HG02678 (cell line): ENCODE measurements at regions not wholly inside any gene's neighbourhood (a gene's known extent, or its start where the extent isn't known, plus 50 kb on each side); places are given as distances from the start of the nearest gene placed in this dataset.
"Not testable (repeated sequence)": the region's sequence is repeated elsewhere in the genome, so short reads cannot be mapped to it uniquely, and the experiment has no call there.

ENCODE experiments used
- ATAC-seq: cut with Tn5 transposase; IDR thresholded peaks from one replicate; pipeline ENCODE4 v1.9.1; 2021; ENCODE audit warnings: mild to moderate bottlenecking, moderate library complexity; ENCODE audit not compliant: unreplicated experiment

DNA sequence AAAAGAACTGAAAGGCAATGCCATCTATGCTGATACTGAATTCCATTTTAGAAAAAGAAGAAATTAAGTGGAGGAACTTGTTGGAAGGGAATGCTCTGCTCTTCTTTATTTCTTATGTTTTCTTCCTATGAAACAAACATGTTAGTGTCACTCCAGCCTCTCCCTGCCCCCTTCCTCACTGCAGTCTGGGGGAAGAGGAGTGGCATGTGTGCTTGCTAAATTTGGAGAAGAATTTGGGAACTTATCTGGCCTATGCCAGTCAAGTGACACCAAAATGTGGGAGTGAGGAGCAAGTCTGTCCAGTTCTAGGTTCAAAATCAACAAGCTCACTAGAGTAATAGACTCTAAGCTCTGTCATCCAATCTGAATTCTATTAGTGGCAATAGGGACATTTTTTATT, 214.6 kb downstream of the RBM26 start:
- ATAC-seq = no peak

DNA sequence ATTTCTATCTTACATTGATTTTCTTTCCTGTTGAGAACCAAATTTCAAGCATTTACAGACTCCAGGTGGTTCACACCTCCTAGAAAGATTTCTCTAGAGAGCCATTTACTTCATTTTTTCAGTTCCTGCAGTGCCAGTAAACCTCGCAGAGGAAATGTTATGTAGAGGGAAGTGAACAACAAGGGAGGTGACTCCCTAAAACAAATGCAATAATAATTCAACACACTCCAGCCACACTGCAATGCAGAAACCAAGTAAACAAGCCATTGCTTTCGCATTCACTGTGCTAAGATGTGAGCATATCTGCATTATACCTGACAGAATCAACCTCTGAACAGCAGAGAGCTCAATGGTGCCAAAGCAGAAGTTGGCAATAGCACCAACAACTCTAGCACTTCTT, 215.1 kb downstream of the RBM26 start:
- peak; percentile 33 for ATAC-seq

DNA sequence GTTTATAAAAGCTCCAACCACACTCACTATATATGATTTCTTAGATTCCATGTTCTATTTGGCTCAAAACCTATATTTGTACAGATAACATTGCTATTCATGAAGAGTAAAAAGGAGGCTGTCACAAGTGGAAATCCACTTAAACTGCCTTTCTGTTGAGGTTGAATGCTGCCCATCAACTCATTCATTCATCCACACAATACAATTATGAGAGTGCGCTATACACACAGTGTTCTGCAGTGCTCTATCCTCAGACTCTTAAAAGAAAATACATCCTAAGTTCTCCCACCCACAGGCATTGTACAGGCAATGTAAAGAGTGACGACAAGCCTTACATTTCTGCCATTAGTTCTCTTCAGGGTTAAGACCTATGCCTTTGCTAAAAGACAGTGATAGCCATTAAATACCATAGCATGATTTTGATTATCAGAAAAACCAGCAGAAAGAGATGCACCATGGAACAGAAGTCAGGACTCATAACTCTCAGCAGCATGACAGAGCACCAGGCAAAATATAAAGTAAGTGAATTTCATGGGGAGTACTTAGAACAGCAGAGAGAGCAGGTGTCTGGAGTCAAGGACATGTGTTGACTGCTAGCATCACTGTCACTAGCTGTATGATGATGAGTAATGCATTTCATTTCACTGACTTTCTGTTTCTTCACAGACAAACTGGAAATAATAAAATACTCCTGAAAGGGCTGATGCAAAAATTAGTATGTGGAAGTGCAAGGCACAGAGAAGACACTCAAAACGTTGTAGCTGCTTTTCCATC, 218.0 kb downstream of the RBM26 start:
- ATAC-seq = no peak

- no peak for ATAC-seq
Measured at GRCh38 chr13:79185580-79185979, 220.5 kb downstream of the RBM26 start.

GRCh38 chr13:79183231-79183630, 222.8 kb downstream of the RBM26 start:
- ATAC-seq = no peak

DNA sequence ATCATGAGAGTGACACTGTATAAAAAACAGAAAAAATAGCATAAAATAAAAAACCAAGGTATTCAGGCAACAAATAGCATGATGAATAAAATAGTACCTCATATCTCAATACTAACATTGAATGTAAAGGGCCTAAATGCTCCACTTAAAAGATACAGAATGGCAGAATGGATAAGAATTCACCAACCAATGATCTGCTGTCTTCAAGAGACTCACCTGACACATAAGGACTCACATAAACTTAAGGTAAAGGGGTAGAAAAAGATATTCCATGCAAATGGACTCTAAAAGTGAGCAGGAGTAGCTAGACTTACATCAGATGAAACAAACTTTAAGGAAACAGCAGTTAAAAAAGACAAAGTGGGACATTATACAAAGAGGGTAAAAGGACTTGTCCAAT, 232.4 kb downstream of the RBM26 start:
- not testable (repeated sequence) for ATAC-seq

- not testable (repeated sequence) for ATAC-seq
Measured at GRCh38 chr13:79172924-79173323, 233.1 kb downstream of the RBM26 start.

DNA sequence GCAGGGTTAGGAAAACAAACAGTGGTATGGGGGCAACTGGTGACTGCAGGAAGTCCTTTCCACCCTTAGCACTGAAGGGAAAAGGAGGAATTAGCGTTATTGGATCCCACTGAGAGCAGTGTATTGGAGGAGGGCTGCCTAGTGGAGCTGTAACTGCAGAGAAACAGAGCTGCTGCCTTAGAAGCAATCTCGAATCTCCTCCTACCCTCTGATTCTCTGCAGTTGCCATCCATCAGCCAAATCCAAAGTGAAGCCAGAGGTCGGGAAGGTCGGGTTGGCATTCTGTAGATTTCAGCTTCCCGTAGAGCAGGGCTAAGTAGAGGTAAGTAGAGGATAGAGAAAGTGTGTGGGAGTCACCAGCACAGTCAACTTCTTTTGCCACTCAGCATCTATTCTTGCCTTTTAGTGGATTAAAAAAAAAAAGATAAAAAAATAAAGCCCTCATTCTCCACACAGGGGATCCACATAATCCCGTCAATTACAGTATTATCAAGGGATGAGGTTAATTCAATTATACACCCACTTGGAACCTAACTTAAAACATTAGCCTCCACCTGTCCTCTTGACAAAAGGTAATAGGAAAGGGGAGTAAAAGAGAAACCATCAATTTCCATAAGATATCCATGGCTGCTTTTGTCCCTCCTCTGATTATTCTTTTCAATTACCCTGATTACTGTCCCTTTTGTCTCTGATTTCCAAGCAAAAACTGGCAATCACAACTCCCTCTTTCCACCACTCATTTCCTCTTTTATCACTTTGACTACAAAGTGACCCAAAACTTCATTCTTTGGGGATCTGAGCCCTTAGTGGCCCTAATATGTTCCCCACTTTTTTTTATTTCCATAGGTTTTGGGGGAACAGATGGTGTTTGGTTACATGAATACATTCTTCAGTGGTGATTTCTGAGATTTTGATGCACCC, 234.7 kb downstream of the RBM26 start:
- no peak for ATAC-seq

GRCh38 chr13:79160818-79161217, 245.2 kb downstream of the RBM26 start:
- ATAC-seq = no peak

- no peak for ATAC-seq
Measured at GRCh38 chr13:79155883-79156282, 250.2 kb downstream of the RBM26 start.

DNA sequence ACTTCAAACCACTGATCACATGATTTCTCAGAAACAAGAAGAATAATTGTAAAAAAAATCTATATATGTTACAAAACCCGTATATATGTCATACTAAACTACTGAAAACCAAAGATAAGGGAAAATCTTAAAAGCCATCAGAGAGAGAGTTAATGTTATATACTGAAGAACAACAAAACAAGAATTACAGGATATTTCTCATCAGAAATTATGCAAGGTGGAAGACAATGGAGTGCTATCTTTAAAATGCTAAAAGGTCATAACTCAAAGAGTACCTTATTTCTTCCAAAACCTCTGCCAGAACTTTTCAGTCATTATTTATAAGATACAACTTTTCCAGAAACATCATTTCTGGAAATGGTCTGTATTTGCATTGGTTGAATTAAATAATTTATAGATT, 256.8 kb downstream of the RBM26 start:
- no peak for ATAC-seq

GRCh38 chr13:79141082-79141481, 265.0 kb downstream of the RBM26 start:
- no peak for ATAC-seq

- no peak for ATAC-seq
Measured at GRCh38 chr13:79128158-79128557, 277.9 kb downstream of the RBM26 start.

GRCh38 chr13:79126706-79127105, 279.3 kb downstream of the RBM26 start:
- no peak for ATAC-seq

- no peak for ATAC-seq
Measured at GRCh38 chr13:79124183-79124582, 281.9 kb downstream of the RBM26 start.

GRCh38 chr13:79121286-79121685, 284.8 kb downstream of the RBM26 start:
- no peak for ATAC-seq

DNA sequence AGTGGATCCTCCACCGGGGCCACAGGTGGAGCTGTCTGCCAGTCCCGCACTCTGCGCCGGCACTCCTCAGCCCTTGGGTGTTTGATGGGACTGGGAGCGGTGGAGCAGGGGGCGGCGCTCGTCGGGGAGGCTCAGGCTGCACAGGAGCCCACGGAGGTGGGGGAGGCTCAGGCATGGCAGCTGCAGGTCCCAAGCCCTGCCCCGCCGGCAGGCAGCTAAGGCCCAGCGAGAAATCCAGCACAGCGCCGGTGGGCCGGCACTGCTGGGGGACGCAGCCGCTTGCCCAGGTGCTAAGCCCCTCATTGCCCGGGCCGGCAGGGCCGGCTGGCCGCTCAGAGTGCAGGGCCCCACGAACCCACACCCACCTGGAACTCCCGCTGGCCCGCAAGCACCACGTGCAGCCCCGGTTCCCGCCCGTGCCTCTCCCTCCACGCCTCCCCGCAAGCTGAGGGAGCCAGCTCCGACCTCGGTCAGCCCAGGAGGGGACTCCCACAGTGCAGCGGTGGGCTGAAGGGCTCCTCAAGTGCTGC, 286.4 kb downstream of the RBM26 start:
- ATAC-seq = no peak

DNA sequence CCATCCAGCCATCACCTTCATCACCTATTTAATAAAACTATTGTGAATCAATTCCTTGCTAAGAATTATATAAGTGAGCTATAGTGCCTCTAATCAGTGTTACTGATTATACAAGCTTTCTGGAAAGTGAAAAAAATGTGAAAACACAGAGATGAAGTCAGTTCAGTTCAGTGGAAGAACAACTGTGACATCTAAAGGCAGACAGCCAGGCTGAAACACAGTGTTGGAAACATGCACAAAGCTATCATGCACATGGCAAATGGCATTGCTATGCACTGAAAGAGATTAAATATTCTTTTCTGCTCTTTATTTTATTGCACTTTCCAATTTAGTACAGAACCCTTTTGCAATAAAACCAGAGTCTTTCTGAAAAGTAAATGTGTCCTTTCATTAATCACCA, 294.0 kb downstream of the RBM26 start:
- no peak for ATAC-seq

DNA sequence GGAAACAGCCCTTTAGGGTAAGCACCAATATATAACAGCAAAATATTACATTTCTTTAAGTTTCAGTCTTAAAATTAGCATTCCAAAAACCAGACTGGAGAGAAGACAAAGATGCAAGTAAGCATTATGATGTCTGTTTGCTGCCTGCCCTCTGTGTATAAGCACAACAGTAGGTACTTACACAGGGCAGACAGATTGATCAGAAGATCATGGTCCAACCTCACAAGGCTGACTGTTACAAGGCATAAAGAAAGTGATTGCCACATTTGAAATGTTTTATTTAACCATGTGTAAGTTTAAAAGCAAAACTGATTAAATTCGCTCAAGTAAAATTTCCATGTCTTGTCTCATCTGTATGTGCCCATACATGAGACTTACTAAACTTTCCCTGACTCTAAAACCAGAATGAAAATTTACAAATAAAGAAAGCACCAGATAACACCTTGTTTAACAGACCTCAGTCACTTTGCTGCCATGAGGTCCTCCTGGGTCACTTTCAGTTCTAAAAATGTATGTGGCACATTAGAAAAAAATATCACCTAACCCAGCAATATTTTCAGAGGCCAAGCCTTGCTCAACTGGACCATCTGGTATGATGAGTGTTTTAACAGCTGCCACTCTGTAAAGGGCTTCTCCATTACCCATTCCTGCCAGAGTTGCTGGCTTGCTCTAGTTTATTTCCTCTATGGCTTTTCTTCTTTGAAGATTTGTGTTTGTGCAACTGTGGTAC, 297.0 kb downstream of the RBM26 start:
- ATAC-seq = peak; percentile 79

DNA sequence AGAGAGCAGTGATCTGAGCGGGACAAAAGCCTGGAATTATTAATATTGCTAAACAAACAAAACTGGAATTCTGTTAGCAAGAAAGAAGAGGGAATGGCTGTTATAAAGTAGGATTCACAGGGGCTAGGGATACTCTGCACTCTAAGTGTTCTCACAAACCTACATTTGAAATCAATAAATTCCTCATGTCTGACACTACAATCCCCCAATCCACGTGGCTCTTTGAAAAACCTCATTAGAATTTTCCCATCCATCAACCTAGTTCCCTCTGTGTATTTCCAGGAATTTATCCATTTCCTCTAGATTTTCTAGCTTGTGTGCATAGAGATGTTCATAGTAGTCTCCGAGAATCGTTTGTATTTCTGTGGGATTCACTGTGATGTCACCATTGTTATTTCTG, 307.5 kb downstream of the RBM26 start:
- no peak for ATAC-seq

DNA sequence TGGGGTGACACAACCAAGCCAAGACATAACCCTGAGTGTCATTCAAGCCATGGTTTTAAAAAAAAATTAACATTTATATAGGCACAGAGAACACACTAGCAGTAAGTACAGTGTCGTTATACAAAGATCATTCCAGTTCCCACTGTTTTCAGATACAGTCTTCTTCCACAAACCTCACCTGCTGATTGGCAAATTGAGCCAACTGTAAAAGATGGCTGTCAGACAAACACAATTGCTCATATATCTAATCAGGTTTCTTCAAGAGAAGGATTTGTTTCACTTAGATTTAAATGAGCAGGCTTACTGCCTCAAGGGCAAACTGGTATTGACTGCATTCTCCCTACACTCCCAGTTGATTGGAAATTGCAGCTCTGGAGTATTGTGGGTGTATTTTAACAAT, 308.9 kb downstream of the RBM26 start:
- no peak for ATAC-seq
